Brain microvascular endothelial cell (primary cell): ENCODE measurements at regions not wholly inside any gene's neighbourhood (a gene's known extent, or its start where the extent isn't known, plus 50 kb on each side); places are given as distances from the start of the nearest gene placed in this dataset.

Experiments
- DNase-seq: peaks from one replicate; pipeline ENCODE4 v3.0.0-alpha.2; 2020
- H3K27ac ChIP-seq: fragments of 250-450 bp; sonication (Bioruptor Pico); 2 replicates; pipeline ENCODE4 v1.5.1; 2020; ENCODE audit warnings: mild to moderate bottlenecking, moderate library complexity
- H3K27me3 ChIP-seq: fragments of 250-450 bp; sonication (Bioruptor Pico); replicated peaks from 2 replicates; pipeline ENCODE4 v1.5.1; 2020; ENCODE audit warnings: mild to moderate bottlenecking
- H3K36me3 ChIP-seq: fragments of 250-450 bp; sonication (Bioruptor Pico); replicated peaks from 2 replicates; pipeline ENCODE4 v1.5.1; 2020; ENCODE audit warnings: mild to moderate bottlenecking
- H3K4me3 ChIP-seq: 2 replicates; pipeline ENCODE4 v1.5.1; 2011; ENCODE audit warnings: low read depth, mild to moderate bottlenecking, control low read depth, low read length, moderate library complexity
- CTCF ChIP-seq: IDR thresholded peaks from 2 replicates; pipeline ENCODE4 v1.5.1; 2011; ENCODE audit warnings: low read depth, mild to moderate bottlenecking, moderate library complexity, low read length, control low read depth, inconsistent platforms; ENCODE audit errors: missing control alignments
- in situ Hi-C: cut with HindIII; loops from 2 replicates; pipeline ENCODE4 v1.10.0; 2017; ENCODE audit warnings: low sequenced_read_pairs, low pct_ligation_motif_present

- TF ChIP-seq CTCF, result no peak
- H3K36me3 ChIP-seq, result no peaks in the 10 kb centered on the region
- H3K27me3 ChIP-seq, result no peaks in the 10 kb centered on the region
- DNase-seq, result peak; percentile 74
- no peak overlapping the region for H3K4me3 ChIP-seq
- in situ Hi-C loops, result no loop called here
- peak overlapping the region; percentile 8 for H3K27ac ChIP-seq
These were observed 87.2 kb upstream of the CNIH3 start for GRCh38 chr1:224528900-224529299.

GRCh38 chr1:224529844-224530243 is 86.3 kb upstream of the CNIH3 start:
- H3K27me3 ChIP-seq, result no peaks in the 10 kb centered on the region
- H3K27ac ChIP-seq, result no peak overlapping the region
- in situ Hi-C loops, result no loop called here
- TF ChIP-seq CTCF, result no peak
- no peak overlapping the region for H3K4me3 ChIP-seq
- DNase-seq, result no peak
- H3K36me3 ChIP-seq, result no peaks in the 10 kb centered on the region

- Histone ChIP-seq H3K36me3 (no peaks in the 10 kb centered on the region), H3K27ac (no peak overlapping the region), H3K4me3 (no peak overlapping the region), H3K27me3 (no peaks in the 10 kb centered on the region)
- no peak for DNase-seq
- TF ChIP-seq CTCF, result no peak
- in situ Hi-C loops, result no loop called here
These were observed 82.6 kb upstream of the CNIH3 start for GRCh38 chr1:224533517-224533916.

GRCh38 chr1:224534731-224535130 is 81.4 kb upstream of the CNIH3 start:
- no peak for TF ChIP-seq CTCF
- DNase-seq, result no peak
- Histone ChIP-seq H3K27ac (no peak overlapping the region), H3K27me3 (no peaks in the 10 kb centered on the region), H3K36me3 (no peaks in the 10 kb centered on the region), H3K4me3 (no peak overlapping the region)
- in situ Hi-C loops, result no loop called here

- H3K27ac ChIP-seq, result no peak overlapping the region
- no peaks in the 10 kb centered on the region for H3K36me3 ChIP-seq
- no peaks in the 10 kb centered on the region for H3K27me3 ChIP-seq
- DNase-seq, result no peak
- no peak for TF ChIP-seq CTCF
- no peak overlapping the region for H3K4me3 ChIP-seq
- in situ Hi-C loops, result no loop called here
These were observed 80.5 kb upstream of the CNIH3 start for GRCh38 chr1:224535641-224536040.

GRCh38 chr1:224539971-224540370 is 76.1 kb upstream of the CNIH3 start:
- Histone ChIP-seq H3K27me3 (no peaks in the 10 kb centered on the region), H3K27ac (no peak overlapping the region), H3K36me3 (no peaks in the 10 kb centered on the region), H3K4me3 (no peak overlapping the region)
- DNase-seq, result no peak
- in situ Hi-C loops, result no loop called here
- TF ChIP-seq CTCF, result no peak
